ENCODE measurements at regions not wholly inside any gene's neighbourhood (a gene's known extent, or its start where the extent isn't known, plus 50 kb on each side); places are given as distances from the start of the nearest gene placed in this dataset.

GRCh38 chr4:159017323-159018026 is 85.4 kb upstream of the RAPGEF2 start:
- no TSS peak for BruUV-seq (replicated peaks)
- Histone ChIP-seq H3K9me1 (replicated peaks; ENCODE audit: control insufficient read depth, extremely low read depth, insufficient read depth, low read length) (no peaks in the 10 kb centered on the region), H3K9me3 (replicated peaks; ENCODE audit: control insufficient read depth, insufficient read depth, low read length) (no peaks in the 10 kb centered on the region), H3K4me2 (ENCODE audit: insufficient read depth, low read length) (no peak overlapping the region), H3K36me3 (ENCODE audit: control insufficient read depth in 2 of 2, extremely low read depth in 1 of 2, insufficient read depth in 2 of 2, low read length in 2 of 2) (no peaks in the 10 kb centered on the region), H3K4me1 (ENCODE audit: control insufficient read depth, extremely low read depth, insufficient read depth, low read length) (peaks cover 9% of the 10 kb centered on the region), H4K20me1 (replicated peaks; ENCODE audit: control insufficient read depth, extremely low read depth, insufficient read depth, low read length) (no peaks in the 10 kb centered on the region), H3K79me2 (ENCODE audit: control insufficient read depth, insufficient read depth, low read length) (no peaks in the 10 kb centered on the region), H3K27ac (ENCODE audit: insufficient read depth, low read depth, low read length) (no peak overlapping the region), H3K4me3 (replicated peaks in 1 of 3; ENCODE audit: insufficient read depth in 1 of 3, low read depth in 1 of 3, low read length in 3 of 3) (no peak overlapping the region), H3K27me3 (ENCODE audit: control insufficient read depth in 2 of 2, insufficient read depth in 2 of 2, low read length in 2 of 2) (no peaks in the 10 kb centered on the region), H3K9ac (replicated peaks; ENCODE audit: extremely low read depth, insufficient read depth, low read length) (no peak overlapping the region), H2AFZ (ENCODE audit: low read depth, low read length) (no peak overlapping the region)
- DNase-seq (ENCODE audit: low read depth, low spot score) (no peak), FAIRE-seq (no peak)
- ChIA-PET CTCF (interaction anchor here (1.1 kb wide), 1 partner anchor 173 kb away, joined by 3 read pairs; no protein-coding TSS in a partner anchor), POLR2A (no interaction called here)
- intact Hi-C loops (cut with micrococcal nuclease) = no loop called here
- dilution Hi-C loops (cut with MboI; ENCODE audit: extremely low pct_ligation_motif_present, low sequenced_read_pairs) = no loop called here
- TF ChIP-seq MYC (IDR thresholded peaks at IDR 0.05; ENCODE audit: low read depth, low read length) = no peak
- no peak for TF ChIP-seq GATA2 (IDR thresholded peaks at IDR 0.05; ENCODE audit: insufficient read depth, insufficient read length, low read depth, low read length)
- TF ChIP-seq JUN (IDR thresholded peaks at IDR 0.05; ENCODE audit: borderline replicate concordance, insufficient read depth, insufficient read length, low read depth) = no peak

GRCh38 chr4:159018062-159018629 is 84.7 kb upstream of the RAPGEF2 start:
- Histone ChIP-seq H3K4me1 (ENCODE audit: control insufficient read depth, extremely low read depth, insufficient read depth, low read length) (peaks cover 9% of the 10 kb centered on the region), H3K79me2 (ENCODE audit: control insufficient read depth, insufficient read depth, low read length) (no peaks in the 10 kb centered on the region), H3K9ac (replicated peaks; ENCODE audit: extremely low read depth, insufficient read depth, low read length) (no peak overlapping the region), H3K27ac (ENCODE audit: insufficient read depth, low read depth, low read length) (no peak overlapping the region), H3K4me3 (replicated peaks in 1 of 3; ENCODE audit: insufficient read depth in 1 of 3, low read depth in 1 of 3, low read length in 3 of 3) (no peak overlapping the region), H3K36me3 (ENCODE audit: control insufficient read depth in 2 of 2, extremely low read depth in 1 of 2, insufficient read depth in 2 of 2, low read length in 2 of 2) (no peaks in the 10 kb centered on the region), H3K4me2 (ENCODE audit: insufficient read depth, low read length) (no peak overlapping the region), H2AFZ (ENCODE audit: low read depth, low read length) (no peak overlapping the region), H4K20me1 (replicated peaks; ENCODE audit: control insufficient read depth, extremely low read depth, insufficient read depth, low read length) (no peaks in the 10 kb centered on the region), H3K9me3 (replicated peaks; ENCODE audit: control insufficient read depth, insufficient read depth, low read length) (no peaks in the 10 kb centered on the region), H3K9me1 (replicated peaks; ENCODE audit: control insufficient read depth, extremely low read depth, insufficient read depth, low read length) (no peaks in the 10 kb centered on the region), H3K27me3 (ENCODE audit: control insufficient read depth in 2 of 2, insufficient read depth in 2 of 2, low read length in 2 of 2) (no peaks in the 10 kb centered on the region)
- POLR2A ChIA-PET = no interaction called here
- DNase-seq (ENCODE audit: low read depth, low spot score) (no peak), FAIRE-seq (no peak)
- no TSS peak for BruUV-seq (replicated peaks)
- TF ChIP-seq GATA2 (IDR thresholded peaks at IDR 0.05; ENCODE audit: insufficient read depth, insufficient read length, low read depth, low read length) (no peak), JUN (IDR thresholded peaks at IDR 0.05; ENCODE audit: borderline replicate concordance, insufficient read depth, insufficient read length, low read depth) (no peak), MYC (IDR thresholded peaks at IDR 0.05; ENCODE audit: low read depth, low read length) (no peak), MAX (IDR thresholded peaks at IDR 0.05; ENCODE audit: insufficient read depth, insufficient read length) (no peak), CTCF (IDR thresholded peaks at IDR 0.05; ENCODE audit: extremely low read depth in 1 of 2, insufficient read depth in 1 of 2, low read depth in 1 of 2, low read length in 2 of 2) (no peak), EZH2 (IDR thresholded peaks at IDR 0.05; ENCODE audit: borderline replicate concordance, low read depth, low read length, severe bottlenecking) (no peak), POLR2AphosphoS5 (IDR thresholded peaks at IDR 0.05; ENCODE audit: insufficient read depth, low read depth, low read length) (no peak)
- intact Hi-C loops (cut with micrococcal nuclease) = no loop called here
- CTCF ChIA-PET = interaction anchor here (1.1 kb wide), 1 partner anchor 172 kb away, joined by 3 read pairs; no protein-coding TSS in a partner anchor
- dilution Hi-C loops (cut with MboI; ENCODE audit: extremely low pct_ligation_motif_present, low sequenced_read_pairs) = no loop called here
